ENCODE measurements at regions not wholly inside any gene's neighbourhood (a gene's known extent, or its start where the extent isn't known, plus 50 kb on each side); places are given as distances from the start of the nearest gene placed in this dataset.

- no peaks in the 10 kb centered on the region for H3K27me3 ChIP-seq (ENCODE audit: insufficient read depth, low read length)
- H4K12ac ChIP-seq (ENCODE audit: low read depth, low read length) = no peak overlapping the region
- H2AFZ ChIP-seq (ENCODE audit: insufficient read depth, low read length, poor library complexity) = no peak overlapping the region
- H4K8ac ChIP-seq (ENCODE audit: low read depth, low read length) = no peak overlapping the region
- H3K27ac ChIP-seq (ENCODE audit: low read depth, low read length) = no peak overlapping the region
- H2AK5ac ChIP-seq (ENCODE audit: low read length) = no peak overlapping the region
- no peak overlapping the region for H2BK120ac ChIP-seq (ENCODE audit: insufficient read depth, low read length, poor library complexity)
- H3K4me2 ChIP-seq (ENCODE audit: low read length) = no peak overlapping the region
- H3K9ac ChIP-seq (ENCODE audit: low read length) = no peak overlapping the region
- peaks cover 2% of the 10 kb centered on the region for H3K9me3 ChIP-seq (ENCODE audit: insufficient read depth, low read depth, low read length)
- H2BK5ac ChIP-seq (ENCODE audit: low read depth, low read length, poor library complexity) = no peak overlapping the region
- H3K4me1 ChIP-seq (ENCODE audit: control insufficient read depth in 1 of 2, insufficient read depth in 2 of 2, low read length in 2 of 2) = no peaks in the 10 kb centered on the region
- H3K79me1 ChIP-seq (ENCODE audit: low read length) = no peaks in the 10 kb centered on the region
- DNase-seq = no peak
- no peaks in the 10 kb centered on the region for H3K36me3 ChIP-seq (ENCODE audit: control insufficient read depth in 1 of 2, insufficient read depth in 2 of 2, low read length in 2 of 2)
- no peak overlapping the region for H2BK12ac ChIP-seq (ENCODE audit: low read length)
- WGBS (ENCODE audit: extremely low coverage, insufficient coverage, insufficient read length) = no CpG with 5 or more reads among the region's 2 CpGs
- H3K14ac ChIP-seq (ENCODE audit: low read length) = no peak overlapping the region
- no peak overlapping the region for H3K4me3 ChIP-seq (ENCODE audit: low read depth, low read length)
- no peak overlapping the region for H3K4ac ChIP-seq (ENCODE audit: low read depth, low read length)
- H3K79me2 ChIP-seq (ENCODE audit: control insufficient read depth, insufficient read depth, low read length, poor library complexity) = no peaks in the 10 kb centered on the region
- H3K18ac ChIP-seq (ENCODE audit: low read length) = no peak overlapping the region
- H3K23ac ChIP-seq (ENCODE audit: low read length) = no peak overlapping the region
- H4K91ac ChIP-seq (ENCODE audit: low read depth, low read length) = no peak overlapping the region
Observed at GRCh38 chr12:107951024-107951423, 176.5 kb downstream of the ASCL4 start.

- WGBS (ENCODE audit: extremely low coverage, insufficient coverage, insufficient read length) = no CpG with 5 or more reads among the region's 6 CpGs
- H3K4me2 ChIP-seq (ENCODE audit: low read length) = no peak overlapping the region
Observed at GRCh38 chr12:107955966-107956643, 173.0 kb upstream of the WSCD2 start.

GRCh38 chr12:107957459-107957858, 171.6 kb upstream of the WSCD2 start:
- Histone ChIP-seq H3K27me3 (ENCODE audit: insufficient read depth, low read length) (no peaks in the 10 kb centered on the region), H3K4me3 (ENCODE audit: low read depth, low read length) (no peak overlapping the region), H3K79me2 (ENCODE audit: control insufficient read depth, insufficient read depth, low read length, poor library complexity) (no peaks in the 10 kb centered on the region), H4K8ac (ENCODE audit: low read depth, low read length) (no peak overlapping the region), H2AFZ (ENCODE audit: insufficient read depth, low read length, poor library complexity) (no peak overlapping the region), H4K91ac (ENCODE audit: low read depth, low read length) (no peak overlapping the region), H3K79me1 (ENCODE audit: low read length) (no peaks in the 10 kb centered on the region), H3K9me3 (ENCODE audit: insufficient read depth, low read depth, low read length) (peaks cover 2% of the 10 kb centered on the region), H2BK12ac (ENCODE audit: low read length) (no peak overlapping the region), H3K18ac (ENCODE audit: low read length) (no peak overlapping the region), H3K36me3 (ENCODE audit: control insufficient read depth in 1 of 2, insufficient read depth in 2 of 2, low read length in 2 of 2) (no peaks in the 10 kb centered on the region), H4K12ac (ENCODE audit: low read depth, low read length) (no peak overlapping the region), H3K4ac (ENCODE audit: low read depth, low read length) (no peak overlapping the region), H3K23ac (ENCODE audit: low read length) (no peak overlapping the region), H2BK120ac (ENCODE audit: insufficient read depth, low read length, poor library complexity) (no peak overlapping the region), H3K4me2 (ENCODE audit: low read length) (no peak overlapping the region), H3K9ac (ENCODE audit: low read length) (no peak overlapping the region), H3K14ac (ENCODE audit: low read length) (no peak overlapping the region), H3K27ac (ENCODE audit: low read depth, low read length) (no peak overlapping the region), H2BK5ac (ENCODE audit: low read depth, low read length, poor library complexity) (no peak overlapping the region), H3K4me1 (ENCODE audit: control insufficient read depth in 1 of 2, insufficient read depth in 2 of 2, low read length in 2 of 2) (no peaks in the 10 kb centered on the region), H2AK5ac (ENCODE audit: low read length) (no peak overlapping the region)
- DNase-seq = no peak

More at GRCh38 chr12:107955966-107956643, 173.0 kb upstream of the WSCD2 start:
- DNase-seq = no peak
- Histone ChIP-seq H2BK5ac (ENCODE audit: low read depth, low read length, poor library complexity) (no peak overlapping the region), H3K79me1 (ENCODE audit: low read length) (no peaks in the 10 kb centered on the region), H2BK12ac (ENCODE audit: low read length) (no peak overlapping the region), H3K14ac (ENCODE audit: low read length) (no peak overlapping the region), H3K9me3 (ENCODE audit: insufficient read depth, low read depth, low read length) (peaks cover 2% of the 10 kb centered on the region), H2AFZ (ENCODE audit: insufficient read depth, low read length, poor library complexity) (no peak overlapping the region), H3K27ac (ENCODE audit: low read depth, low read length) (no peak overlapping the region), H3K4ac (ENCODE audit: low read depth, low read length) (no peak overlapping the region), H4K91ac (ENCODE audit: low read depth, low read length) (no peak overlapping the region), H3K79me2 (ENCODE audit: control insufficient read depth, insufficient read depth, low read length, poor library complexity) (no peaks in the 10 kb centered on the region), H3K27me3 (ENCODE audit: insufficient read depth, low read length) (no peaks in the 10 kb centered on the region), H2BK120ac (ENCODE audit: insufficient read depth, low read length, poor library complexity) (no peak overlapping the region), H4K12ac (ENCODE audit: low read depth, low read length) (no peak overlapping the region), H3K9ac (ENCODE audit: low read length) (no peak overlapping the region), H3K36me3 (ENCODE audit: control insufficient read depth in 1 of 2, insufficient read depth in 2 of 2, low read length in 2 of 2) (no peaks in the 10 kb centered on the region), H3K23ac (ENCODE audit: low read length) (no peak overlapping the region), H4K8ac (ENCODE audit: low read depth, low read length) (no peak overlapping the region), H2AK5ac (ENCODE audit: low read length) (no peak overlapping the region), H3K4me3 (ENCODE audit: low read depth, low read length) (no peak overlapping the region), H3K4me1 (ENCODE audit: control insufficient read depth in 1 of 2, insufficient read depth in 2 of 2, low read length in 2 of 2) (no peaks in the 10 kb centered on the region), H3K18ac (ENCODE audit: low read length) (no peak overlapping the region)

GRCh38 chr12:107963635-107964034, 165.5 kb upstream of the WSCD2 start:
- WGBS (ENCODE audit: extremely low coverage, insufficient coverage, insufficient read length) = no CpG with 5 or more reads among the region's 6 CpGs
- H3K4me3 ChIP-seq (ENCODE audit: low read depth, low read length) = no peak overlapping the region
- H3K9me3 ChIP-seq (ENCODE audit: insufficient read depth, low read depth, low read length) = no peaks in the 10 kb centered on the region
- H2BK12ac ChIP-seq (ENCODE audit: low read length) = no peak overlapping the region
- no peak overlapping the region for H2BK5ac ChIP-seq (ENCODE audit: low read depth, low read length, poor library complexity)
- no peak overlapping the region for H3K4ac ChIP-seq (ENCODE audit: low read depth, low read length)
- H3K4me1 ChIP-seq (ENCODE audit: control insufficient read depth in 1 of 2, insufficient read depth in 2 of 2, low read length in 2 of 2) = no peaks in the 10 kb centered on the region
- no peak overlapping the region for H3K18ac ChIP-seq (ENCODE audit: low read length)
- H4K12ac ChIP-seq (ENCODE audit: low read depth, low read length) = no peak overlapping the region
- H2AK5ac ChIP-seq (ENCODE audit: low read length) = no peak overlapping the region
- no peak overlapping the region for H3K14ac ChIP-seq (ENCODE audit: low read length)
- no peak overlapping the region for H3K23ac ChIP-seq (ENCODE audit: low read length)
- H3K27ac ChIP-seq (ENCODE audit: low read depth, low read length) = no peak overlapping the region
- DNase-seq = no peak
- H3K9ac ChIP-seq (ENCODE audit: low read length) = no peak overlapping the region
- H3K79me1 ChIP-seq (ENCODE audit: low read length) = no peaks in the 10 kb centered on the region
- no peak overlapping the region for H4K91ac ChIP-seq (ENCODE audit: low read depth, low read length)
- H2AFZ ChIP-seq (ENCODE audit: insufficient read depth, low read length, poor library complexity) = no peak overlapping the region
- no peak overlapping the region for H2BK120ac ChIP-seq (ENCODE audit: insufficient read depth, low read length, poor library complexity)
- no peaks in the 10 kb centered on the region for H3K79me2 ChIP-seq (ENCODE audit: control insufficient read depth, insufficient read depth, low read length, poor library complexity)
- H3K36me3 ChIP-seq (ENCODE audit: control insufficient read depth in 1 of 2, insufficient read depth in 2 of 2, low read length in 2 of 2) = no peaks in the 10 kb centered on the region
- no peak overlapping the region for H4K8ac ChIP-seq (ENCODE audit: low read depth, low read length)
- H3K4me2 ChIP-seq (ENCODE audit: low read length) = no peak overlapping the region
- H3K27me3 ChIP-seq (ENCODE audit: insufficient read depth, low read length) = no peaks in the 10 kb centered on the region

Measured in trophoblast cell (in vitro differentiated cells and primary cell).